ENCODE measurements at regions not wholly inside any gene's neighbourhood (a gene's known extent, or its start where the extent isn't known, plus 50 kb on each side); places are given as distances from the start of the nearest gene placed in this dataset.

DNA sequence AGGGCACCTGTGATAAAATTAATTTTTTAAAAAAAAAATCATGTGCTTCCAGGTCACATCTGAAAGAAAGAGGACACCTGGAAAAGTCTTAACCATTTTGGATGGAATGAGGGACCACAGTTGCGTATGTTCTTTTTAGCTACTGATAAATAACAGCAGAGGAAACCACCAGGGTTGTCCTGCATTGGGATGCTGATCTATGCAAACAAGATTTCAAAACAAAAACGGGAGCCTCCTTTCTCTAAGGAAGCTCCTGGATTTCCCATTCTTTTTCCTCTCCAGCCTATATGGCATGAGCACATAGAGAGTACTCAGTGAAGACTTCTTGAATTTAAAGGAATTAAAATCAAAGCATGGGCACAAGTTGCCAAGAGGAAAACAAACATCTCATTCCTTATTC is 145.6 kb upstream of the THBS1 start:
- Histone ChIP-seq H3K4ac (ENCODE audit: low read depth, low read length) (no peak overlapping the region), H3K79me1 (ENCODE audit: low read length) (peaks cover 5% of the 10 kb centered on the region), H2AK5ac (ENCODE audit: low read length) (no peak overlapping the region), H3K9ac (ENCODE audit: low read length) (no peak overlapping the region), H3K36me3 (ENCODE audit: control insufficient read depth in 1 of 2, insufficient read depth in 2 of 2, low read length in 2 of 2) (no peaks in the 10 kb centered on the region), H3K27ac (ENCODE audit: low read depth, low read length) (no peak overlapping the region), H3K4me2 (ENCODE audit: low read length) (no peak overlapping the region), H2AFZ (ENCODE audit: insufficient read depth, low read length, poor library complexity) (no peak overlapping the region), H3K23ac (ENCODE audit: low read length) (no peak overlapping the region), H3K18ac (ENCODE audit: low read length) (no peak overlapping the region), H2BK120ac (ENCODE audit: insufficient read depth, low read length, poor library complexity) (no peak overlapping the region), H2BK5ac (ENCODE audit: low read depth, low read length, poor library complexity) (no peak overlapping the region), H3K4me3 (ENCODE audit: low read depth, low read length) (no peak overlapping the region), H3K4me1 (ENCODE audit: control insufficient read depth in 1 of 2, insufficient read depth in 2 of 2, low read length in 2 of 2) (peaks cover 3 to 7% of the 10 kb centered on the region in 2 experiments), H4K91ac (ENCODE audit: low read depth, low read length) (no peak overlapping the region), H4K12ac (ENCODE audit: low read depth, low read length) (no peak overlapping the region), H3K14ac (ENCODE audit: low read length) (no peak overlapping the region), H4K8ac (ENCODE audit: low read depth, low read length) (no peak overlapping the region), H3K27me3 (ENCODE audit: insufficient read depth, low read length) (no peaks in the 10 kb centered on the region), H3K9me3 (ENCODE audit: insufficient read depth, low read depth, low read length) (no peaks in the 10 kb centered on the region), H2BK12ac (ENCODE audit: low read length) (no peak overlapping the region), H3K79me2 (ENCODE audit: control insufficient read depth, insufficient read depth, low read length, poor library complexity) (no peaks in the 10 kb centered on the region)
- no peak for DNase-seq
- no CpG with 5 or more reads among the region's 2 CpGs for WGBS (ENCODE audit: extremely low coverage, insufficient coverage, insufficient read length)

DNA sequence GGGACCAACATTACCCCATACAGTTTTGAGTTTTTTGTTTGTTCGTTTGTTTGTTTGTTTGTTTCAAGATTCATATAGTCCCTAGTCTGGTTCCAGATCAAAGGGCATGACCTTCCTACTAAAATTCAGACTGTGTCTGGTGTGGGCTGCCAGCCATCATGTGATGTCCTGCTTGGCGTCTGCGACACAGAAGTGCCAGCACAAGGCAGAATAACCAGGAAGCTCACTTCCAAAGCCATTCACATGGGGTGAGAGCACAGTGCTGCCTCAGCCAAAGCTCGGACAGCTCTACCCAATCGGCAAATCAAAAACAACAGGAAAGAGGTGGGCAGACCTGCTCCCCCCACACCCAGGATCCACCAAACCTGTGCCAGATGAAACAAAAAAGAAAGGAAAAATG is 142.6 kb upstream of the THBS1 start:
- peak overlapping the region; percentile 76 for H4K12ac ChIP-seq (ENCODE audit: low read depth, low read length)
- H3K23ac ChIP-seq (ENCODE audit: low read length) = no peak overlapping the region
- peak overlapping the region; percentile 62 for H4K8ac ChIP-seq (ENCODE audit: low read depth, low read length)
- no peak for DNase-seq
- H2AFZ ChIP-seq (ENCODE audit: insufficient read depth, low read length, poor library complexity) = peak overlapping the region; percentile 67
- peak overlapping the region; percentile 53 for H2BK5ac ChIP-seq (ENCODE audit: low read depth, low read length, poor library complexity)
- H3K79me1 ChIP-seq (ENCODE audit: low read length) = peaks cover 4% of the 10 kb centered on the region
- H3K79me2 ChIP-seq (ENCODE audit: control insufficient read depth, insufficient read depth, low read length, poor library complexity) = no peaks in the 10 kb centered on the region
- no peak overlapping the region for H3K4ac ChIP-seq (ENCODE audit: low read depth, low read length)
- peak overlapping the region; percentile 95 for H2BK12ac ChIP-seq (ENCODE audit: low read length)
- H3K36me3 ChIP-seq (ENCODE audit: control insufficient read depth in 1 of 2, insufficient read depth in 2 of 2, low read length in 2 of 2) = no peaks in the 10 kb centered on the region
- H2BK120ac ChIP-seq (ENCODE audit: insufficient read depth, low read length, poor library complexity) = peak overlapping the region; percentile 55
- peak overlapping the region; percentile 78 for H2AK5ac ChIP-seq (ENCODE audit: low read length)
- H3K4me3 ChIP-seq (ENCODE audit: low read depth, low read length) = no peak overlapping the region
- no peaks in the 10 kb centered on the region for H3K27me3 ChIP-seq (ENCODE audit: insufficient read depth, low read length)
- no peaks in the 10 kb centered on the region for H3K9me3 ChIP-seq (ENCODE audit: insufficient read depth, low read depth, low read length)
- peak overlapping the region; percentile 66 for H3K14ac ChIP-seq (ENCODE audit: low read length)
- H4K91ac ChIP-seq (ENCODE audit: low read depth, low read length) = peak overlapping the region; percentile 72
- peak overlapping the region; percentile 76 for H3K18ac ChIP-seq (ENCODE audit: low read length)
- WGBS (ENCODE audit: extremely low coverage, insufficient coverage, insufficient read length) = no CpG with 5 or more reads among the region's 5 CpGs
- no peak overlapping the region for H3K9ac ChIP-seq (ENCODE audit: low read length)
- no peak overlapping the region for H3K4me2 ChIP-seq (ENCODE audit: low read length)
- no peak overlapping the region for H3K27ac ChIP-seq (ENCODE audit: low read depth, low read length)
- H3K4me1 ChIP-seq (ENCODE audit: control insufficient read depth in 1 of 2, insufficient read depth in 2 of 2, low read length in 2 of 2) = peaks cover 3 to 5% of the 10 kb centered on the region in 2 experiments

DNA sequence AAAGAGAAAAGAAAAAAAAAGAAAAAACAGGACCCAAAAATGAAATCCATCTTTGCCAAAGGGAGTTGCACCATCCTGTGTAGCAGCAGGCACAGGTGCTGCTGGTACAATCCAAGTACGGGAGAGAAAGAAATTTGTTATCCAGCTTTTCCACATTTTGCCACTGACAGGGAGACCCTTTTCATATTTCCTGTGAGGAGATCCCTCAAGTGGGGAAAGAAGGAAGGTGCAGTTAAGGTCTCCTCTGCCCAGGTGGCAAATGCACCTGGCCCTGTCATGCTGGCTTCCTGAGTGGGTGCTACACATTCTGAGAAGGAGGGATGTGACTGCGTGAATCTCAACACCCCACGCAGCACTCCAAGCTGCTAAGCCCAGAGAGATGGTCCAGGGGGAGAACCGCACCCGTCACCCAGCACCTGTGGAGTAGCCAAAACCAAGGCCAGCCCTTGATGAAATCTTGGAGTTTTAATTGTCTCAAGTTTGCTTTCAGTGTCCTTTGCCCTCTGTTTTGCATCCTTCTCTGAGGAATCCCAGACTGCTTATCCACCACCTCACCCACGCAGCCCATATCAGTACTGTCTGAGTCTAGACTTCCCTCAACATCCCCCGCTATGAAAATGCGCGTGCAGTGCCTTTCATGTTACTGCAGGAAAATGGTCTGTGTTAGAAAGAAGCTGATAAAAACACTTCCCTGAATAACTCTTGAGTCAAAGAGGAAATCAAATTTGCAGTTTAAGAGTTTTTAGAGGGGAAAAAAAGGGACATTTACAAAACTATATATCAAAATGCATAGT is 141.9 kb upstream of the THBS1 start:
- no peaks in the 10 kb centered on the region for H3K9me3 ChIP-seq (ENCODE audit: insufficient read depth, low read depth, low read length)
- H2BK5ac ChIP-seq (ENCODE audit: low read depth, low read length, poor library complexity) = no peak overlapping the region
- H3K27me3 ChIP-seq (ENCODE audit: insufficient read depth, low read length) = no peaks in the 10 kb centered on the region
- no peak overlapping the region for H3K4me2 ChIP-seq (ENCODE audit: low read length)
- H2BK120ac ChIP-seq (ENCODE audit: insufficient read depth, low read length, poor library complexity) = no peak overlapping the region
- no peak overlapping the region for H3K27ac ChIP-seq (ENCODE audit: low read depth, low read length)
- H2AFZ ChIP-seq (ENCODE audit: insufficient read depth, low read length, poor library complexity) = no peak overlapping the region
- H3K14ac ChIP-seq (ENCODE audit: low read length) = no peak overlapping the region
- no peak overlapping the region for H3K23ac ChIP-seq (ENCODE audit: low read length)
- H4K91ac ChIP-seq (ENCODE audit: low read depth, low read length) = no peak overlapping the region
- H3K4me1 ChIP-seq (ENCODE audit: control insufficient read depth in 1 of 2, insufficient read depth in 2 of 2, low read length in 2 of 2) = peaks cover 3 to 5% of the 10 kb centered on the region in 2 experiments
- no peak overlapping the region for H4K12ac ChIP-seq (ENCODE audit: low read depth, low read length)
- H3K18ac ChIP-seq (ENCODE audit: low read length) = no peak overlapping the region
- H3K4me3 ChIP-seq (ENCODE audit: low read depth, low read length) = no peak overlapping the region
- H4K8ac ChIP-seq (ENCODE audit: low read depth, low read length) = no peak overlapping the region
- no peaks in the 10 kb centered on the region for H3K36me3 ChIP-seq (ENCODE audit: control insufficient read depth in 1 of 2, insufficient read depth in 2 of 2, low read length in 2 of 2)
- no peak overlapping the region for H3K9ac ChIP-seq (ENCODE audit: low read length)
- no peaks in the 10 kb centered on the region for H3K79me2 ChIP-seq (ENCODE audit: control insufficient read depth, insufficient read depth, low read length, poor library complexity)
- H3K79me1 ChIP-seq (ENCODE audit: low read length) = peaks cover 4% of the 10 kb centered on the region
- no peak overlapping the region for H3K4ac ChIP-seq (ENCODE audit: low read depth, low read length)
- H2BK12ac ChIP-seq (ENCODE audit: low read length) = no peak overlapping the region
- no peak for DNase-seq
- WGBS (ENCODE audit: extremely low coverage, insufficient coverage, insufficient read length) = no CpG with 5 or more reads among the region's 9 CpGs
- no peak overlapping the region for H2AK5ac ChIP-seq (ENCODE audit: low read length)

DNA sequence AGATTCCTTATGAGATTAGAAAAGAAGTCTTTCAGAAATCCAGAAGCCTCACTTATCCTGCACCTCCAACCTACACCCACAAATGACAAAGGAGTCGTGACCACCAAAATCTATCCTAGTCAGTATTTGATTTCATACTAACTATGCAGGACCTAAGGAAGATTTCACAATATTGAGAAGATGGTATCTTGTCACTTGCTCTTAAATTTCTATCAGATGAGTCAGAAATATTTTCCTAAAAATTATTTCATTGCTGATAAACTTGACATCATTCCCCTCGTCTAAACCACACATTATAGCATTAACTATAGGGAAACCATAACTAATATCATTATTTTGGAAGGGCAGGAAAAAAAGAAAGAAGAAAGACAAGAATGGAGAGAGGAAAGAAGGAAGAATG is 138.0 kb upstream of the THBS1 start:
- Histone ChIP-seq H2BK120ac (ENCODE audit: insufficient read depth, low read length, poor library complexity) (no peak overlapping the region), H3K79me2 (ENCODE audit: control insufficient read depth, insufficient read depth, low read length, poor library complexity) (no peaks in the 10 kb centered on the region), H2BK5ac (ENCODE audit: low read depth, low read length, poor library complexity) (no peak overlapping the region), H3K4me2 (ENCODE audit: low read length) (no peak overlapping the region), H4K8ac (ENCODE audit: low read depth, low read length) (no peak overlapping the region), H3K18ac (ENCODE audit: low read length) (no peak overlapping the region), H3K4ac (ENCODE audit: low read depth, low read length) (no peak overlapping the region), H3K23ac (ENCODE audit: low read length) (no peak overlapping the region), H4K12ac (ENCODE audit: low read depth, low read length) (no peak overlapping the region), H3K27me3 (ENCODE audit: insufficient read depth, low read length) (no peaks in the 10 kb centered on the region), H3K14ac (ENCODE audit: low read length) (no peak overlapping the region), H3K4me1 (ENCODE audit: control insufficient read depth in 1 of 2, insufficient read depth in 2 of 2, low read length in 2 of 2) (peaks cover 7 to 10% of the 10 kb centered on the region in 2 experiments), H3K27ac (ENCODE audit: low read depth, low read length) (no peak overlapping the region), H3K9me3 (ENCODE audit: insufficient read depth, low read depth, low read length) (no peaks in the 10 kb centered on the region), H2AK5ac (ENCODE audit: low read length) (no peak overlapping the region), H2BK12ac (ENCODE audit: low read length) (no peak overlapping the region), H3K9ac (ENCODE audit: low read length) (no peak overlapping the region), H3K4me3 (ENCODE audit: low read depth, low read length) (no peak overlapping the region), H3K79me1 (ENCODE audit: low read length) (peaks cover 4% of the 10 kb centered on the region), H3K36me3 (ENCODE audit: control insufficient read depth in 1 of 2, insufficient read depth in 2 of 2, low read length in 2 of 2) (no peaks in the 10 kb centered on the region), H4K91ac (ENCODE audit: low read depth, low read length) (no peak overlapping the region), H2AFZ (ENCODE audit: insufficient read depth, low read length, poor library complexity) (no peak overlapping the region)
- no CpG with 5 or more reads among the region's 2 CpGs for WGBS (ENCODE audit: extremely low coverage, insufficient coverage, insufficient read length)
- peak in 1 of 2 donors; percentile 53 for DNase-seq

Data from trophoblast cell (in vitro differentiated cells and primary cell).